Heart left ventricle (tissue), 16 donors: ENCODE measurements at regions not wholly inside any gene's neighbourhood (a gene's known extent, or its start where the extent isn't known, plus 50 kb on each side); places are given as distances from the start of the nearest gene placed in this dataset.
"Not testable (repeated sequence)": the region's sequence is repeated elsewhere in the genome, so short reads cannot be mapped to it uniquely, and the experiment has no call there.

Source experiments
- ATAC-seq, 4 donors: fragments of 200-7000 bp; cut with Tn5 transposase; one replicate each; pipeline ENCODE4 v1.9.1; 2020 to 2022; ENCODE audit warnings: moderate library complexity in 4 of 4, mild to moderate bottlenecking in 3 of 4, moderate number of reproducible peaks in 1 of 4
- DNase-seq, 5 donors: peaks; one replicate each; pipeline ENCODE4 v3.0.0-alpha.2; 2020
- H3K27ac ChIP-seq, 12 donors: fragments of 200-600 bp; sonication (generic) in 4 of 12; one replicate each; pipeline versions ENCODE4 v1.5.0 to v1.8.0; 2016 to 2022; ENCODE audit warnings: mild to moderate bottlenecking in 2 of 12
- H3K27me3 ChIP-seq, 9 donors: fragments of 200-600 bp; sonication (generic) in 2 of 9; one replicate each; pipeline versions ENCODE4 v1.5.1 to v1.8.0; 2016 to 2022; ENCODE audit warnings: mild to moderate bottlenecking in 3 of 9
- H3K36me3 ChIP-seq, 9 donors: fragments of 200-600 bp; sonication (generic) in 2 of 9; one replicate each; pipeline versions ENCODE4 v1.5.0 to v1.8.0; 2018 to 2022; ENCODE audit warnings: mild to moderate bottlenecking in 2 of 9
- H3K4me1 ChIP-seq, 12 donors: fragments of 200-600 bp; sonication (generic) in 4 of 12; one replicate each; pipeline versions ENCODE4 v1.5.0 to v1.8.0; 2016 to 2022; ENCODE audit warnings: mild to moderate bottlenecking in 3 of 12
- H3K4me3 ChIP-seq, 12 donors: fragments of 200-600 bp; sonication (generic) in 4 of 12; one replicate each; pipeline versions ENCODE4 v1.5.0 to v1.8.0; 2017 to 2022; ENCODE audit warnings: mild to moderate bottlenecking in 9 of 12, moderate library complexity in 4 of 12
- H3K9me3 ChIP-seq, 12 donors: fragments of 200-600 bp; sonication (generic) in 4 of 12; one replicate each; pipeline versions ENCODE4 v1.5.0 to v1.8.0; 2016 to 2022; ENCODE audit warnings: mild to moderate bottlenecking in 1 of 12
- POLR2A ChIP-seq, 2 donors: fragments of 450-650 bp; IDR thresholded peaks; one replicate each; pipeline ENCODE4 v1.6.1; 2017; ENCODE audit warnings: antibody characterized with exemption in 2 of 2, mild to moderate bottlenecking in 2 of 2, moderate library complexity in 2 of 2
- WGBS, 4 donors: extraction: QIAGEN DNeasy Blood & Tissue Kit in 2 of 4; methylation state at CpG; one replicate each; pipeline versions ENCODE4 v1.1.5 to v1.1.7; 2013 to 2018; 5-methylcytosine and 5-hydroxymethylcytosine counted together
- intact Hi-C, 10 donors: fragments of 100-400 bp; cut with DNase I; formaldehyde crosslinking; loops; one replicate each; pipeline versions ENCODE4 v1.11.1 to v1.14.2; 2022
- TF ChIP-seq, protein P1 (sequence below), 12 donors: fragments of 200-600 bp; sonication (generic) in 4 of 12; IDR thresholded peaks; one replicate each; pipeline versions ENCODE4 v1.5.0 to v1.8.0; 2018 to 2022; ENCODE audit warnings: antibody characterized with exemption in 12 of 12, mild to moderate bottlenecking in 5 of 12
- donor health status: ischemic (EF 13 %, LVEDD 7.1; RV severe dilation, severe dysfunction).
- donor health status: healthy with polysubstance abuse.
- donor health status: DM: no; HTN: yes; CAD: no.
- donor health status: DM: no; HTN: no; CAD: no.
- donor health status: ischemic (EF 25% LVEDD 6.9; RV normal size, moderate dysfunction).
- donor health status: ischemic (EF 25% LVEDD 5.7; RV mildly dilated, moderate dysfunction).
- donor health status: healthy.
- donor health status: DM: yes; HTN: yes; CAD: no.
- donor health status: ischemic (EF 35%, LVEDD 5.7; RV mildly dilated, moderate dysfunction).
- donor health status: nonischemic (EF 11% LVEDD 7.7; RV severe dilation, severe dysfunction).
- donor health status: DM: yes; HTN: yes; CAD: no.
- donor health status: PGD.
- donor health status: ischemic (EF 29% LVEDD 5.4; RV normal size, mild dysfunction).
- donor health status: nonischemic (EF 23%, LVEDD 6.1; RV moderate dilation, normal function).

DNA sequence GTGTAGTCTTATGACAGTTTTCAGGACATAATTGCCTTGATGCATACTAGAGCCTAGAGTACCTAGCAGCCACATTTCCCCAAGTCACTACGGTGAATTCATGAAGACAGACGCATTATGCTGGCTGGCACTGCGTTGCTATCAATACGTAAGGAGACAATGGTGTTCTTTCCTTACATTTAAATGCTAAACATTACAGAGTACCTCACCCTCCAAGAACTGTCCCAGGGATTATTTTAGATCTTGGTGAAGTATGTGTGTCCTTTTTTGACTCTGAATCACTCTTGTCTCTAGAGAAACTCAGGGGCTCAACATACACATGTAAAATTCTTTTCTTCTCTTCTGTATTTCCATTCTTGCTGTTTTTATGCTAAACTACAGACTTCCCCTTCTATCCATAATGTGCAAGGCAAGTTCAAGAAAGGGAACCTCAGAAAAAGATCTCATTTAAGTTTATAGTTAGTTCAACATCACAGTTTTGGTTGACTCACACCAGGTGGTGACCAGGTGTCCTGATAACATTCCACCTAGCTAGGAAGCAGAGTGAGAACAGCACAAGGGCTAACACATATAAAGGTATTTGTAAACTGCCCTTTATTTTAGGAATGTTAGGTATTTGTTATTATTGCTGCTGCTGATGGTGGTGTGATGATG is 212.4 kb upstream of the HNRNPA3 start:
- H3K27me3 ChIP-seq, result no peaks in the 10 kb centered on the region
- no peak overlapping the region for H3K27ac ChIP-seq
- peaks cover 0 to 14% (median 0%) of the 10 kb centered on the region in 12 donors for H3K4me1 ChIP-seq
- H3K9me3 ChIP-seq, result no peaks in the 10 kb centered on the region
- intact Hi-C loops, result no loop called here
- WGBS, 4 donors, result 79 to 85% (median 83%) methylated on average over 4 of the region's 4 CpGs
- no peak for DNase-seq
- H3K4me3 ChIP-seq, result no peak overlapping the region
- TF ChIP-seq POLR2A (IDR thresholded peaks at IDR 0.05), result no peak
- TF ChIP-seq, protein P1, sequence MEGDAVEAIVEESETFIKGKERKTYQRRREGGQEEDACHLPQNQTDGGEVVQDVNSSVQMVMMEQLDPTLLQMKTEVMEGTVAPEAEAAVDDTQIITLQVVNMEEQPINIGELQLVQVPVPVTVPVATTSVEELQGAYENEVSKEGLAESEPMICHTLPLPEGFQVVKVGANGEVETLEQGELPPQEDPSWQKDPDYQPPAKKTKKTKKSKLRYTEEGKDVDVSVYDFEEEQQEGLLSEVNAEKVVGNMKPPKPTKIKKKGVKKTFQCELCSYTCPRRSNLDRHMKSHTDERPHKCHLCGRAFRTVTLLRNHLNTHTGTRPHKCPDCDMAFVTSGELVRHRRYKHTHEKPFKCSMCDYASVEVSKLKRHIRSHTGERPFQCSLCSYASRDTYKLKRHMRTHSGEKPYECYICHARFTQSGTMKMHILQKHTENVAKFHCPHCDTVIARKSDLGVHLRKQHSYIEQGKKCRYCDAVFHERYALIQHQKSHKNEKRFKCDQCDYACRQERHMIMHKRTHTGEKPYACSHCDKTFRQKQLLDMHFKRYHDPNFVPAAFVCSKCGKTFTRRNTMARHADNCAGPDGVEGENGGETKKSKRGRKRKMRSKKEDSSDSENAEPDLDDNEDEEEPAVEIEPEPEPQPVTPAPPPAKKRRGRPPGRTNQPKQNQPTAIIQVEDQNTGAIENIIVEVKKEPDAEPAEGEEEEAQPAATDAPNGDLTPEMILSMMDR (IDR thresholded peaks at IDR 0.05), result no peak
- H3K36me3 ChIP-seq, result no peaks in the 10 kb centered on the region
- ATAC-seq, result no peak

- WGBS, 4 donors, result 85 to 90% (median 87%) methylated on average over 4 of the region's 4 CpGs
- Histone ChIP-seq H3K4me1 (peaks cover 0 to 14% (median 0%) of the 10 kb centered on the region in 12 donors), H3K4me3 (no peak overlapping the region), H3K9me3 (no peaks in the 10 kb centered on the region), H3K36me3 (no peaks in the 10 kb centered on the region), H3K27ac (no peak overlapping the region), H3K27me3 (no peaks in the 10 kb centered on the region)
- intact Hi-C loops, result no loop called here
- ATAC-seq (no peak), DNase-seq (no peak)
- no peak for TF ChIP-seq POLR2A (IDR thresholded peaks at IDR 0.05)
- TF ChIP-seq, protein P1 (IDR thresholded peaks at IDR 0.05), result no peak
Observed at GRCh38 chr2:177000715-177001072, 211.9 kb upstream of the HNRNPA3 start.

DNA sequence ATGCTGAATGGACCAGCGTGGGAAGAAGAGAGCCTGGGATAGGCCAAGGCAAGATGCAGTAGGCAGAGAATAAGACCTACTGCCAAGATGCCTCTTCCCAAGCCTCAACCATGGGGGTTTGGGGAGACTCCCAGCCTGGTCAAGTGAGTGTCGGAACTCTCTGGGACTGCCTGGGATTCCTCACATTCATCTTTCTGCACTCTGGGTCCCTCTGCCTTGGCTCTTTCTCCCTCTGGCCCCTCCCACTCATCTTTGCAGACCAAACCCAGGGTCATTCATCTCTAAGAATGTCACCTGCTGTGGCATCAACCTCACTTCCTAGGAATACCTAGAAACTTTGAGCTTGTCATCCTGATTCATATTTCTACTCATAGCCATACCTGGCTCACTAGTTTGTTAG is 211.3 kb upstream of the HNRNPA3 start:
- Histone ChIP-seq H3K27ac (no peak overlapping the region), H3K4me1 (peaks cover 0 to 14% (median 0%) of the 10 kb centered on the region in 12 donors), H3K9me3 (no peaks in the 10 kb centered on the region), H3K4me3 (no peak overlapping the region), H3K27me3 (no peaks in the 10 kb centered on the region), H3K36me3 (no peaks in the 10 kb centered on the region)
- ATAC-seq (no peak), DNase-seq (no peak)
- 83 to 92% (median 84%) methylated on average over 2 of the region's 2 CpGs for WGBS, 4 donors
- TF ChIP-seq, protein P1 (IDR thresholded peaks at IDR 0.05), result no peak
- no peak for TF ChIP-seq POLR2A (IDR thresholded peaks at IDR 0.05)
- intact Hi-C loops, result no loop called here

DNA sequence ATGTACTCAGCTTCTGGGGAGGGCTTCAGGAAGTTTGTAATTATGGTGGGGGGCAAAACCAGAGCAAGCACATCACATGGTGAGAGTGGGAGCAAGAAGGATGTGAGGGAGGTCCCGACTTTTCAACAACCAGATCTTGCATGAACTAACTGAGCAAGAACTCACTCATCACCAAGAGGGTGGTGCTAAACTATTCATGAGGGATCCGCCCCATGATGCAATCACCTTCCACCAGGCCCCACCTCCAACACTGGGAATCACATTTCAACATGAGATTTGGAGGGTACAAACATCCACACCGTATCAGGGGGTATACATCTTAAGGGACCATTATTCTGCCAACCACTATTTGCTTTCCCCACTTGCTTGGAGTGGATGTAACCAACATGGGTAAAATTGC is 209.6 kb upstream of the HNRNPA3 start:
- H3K36me3 ChIP-seq, result no peaks in the 10 kb centered on the region
- H3K27ac ChIP-seq, result no peak overlapping the region
- 70 to 85% (median 75%) methylated on average over 3 of the region's 3 CpGs for WGBS, 4 donors
- ATAC-seq (no peak), DNase-seq (no peak)
- no peaks in the 10 kb centered on the region for H3K27me3 ChIP-seq
- no peak overlapping the region for H3K4me3 ChIP-seq
- intact Hi-C loops, result no loop called here
- TF ChIP-seq, protein P1 (IDR thresholded peaks at IDR 0.05), result no peak
- no peak for TF ChIP-seq POLR2A (IDR thresholded peaks at IDR 0.05)
- H3K4me1 ChIP-seq, result peaks cover 0 to 13% (median 0%) of the 10 kb centered on the region in 12 donors
- H3K9me3 ChIP-seq, result peaks cover 0 to 5% (median 0%) of the 10 kb centered on the region in 12 donors

DNA sequence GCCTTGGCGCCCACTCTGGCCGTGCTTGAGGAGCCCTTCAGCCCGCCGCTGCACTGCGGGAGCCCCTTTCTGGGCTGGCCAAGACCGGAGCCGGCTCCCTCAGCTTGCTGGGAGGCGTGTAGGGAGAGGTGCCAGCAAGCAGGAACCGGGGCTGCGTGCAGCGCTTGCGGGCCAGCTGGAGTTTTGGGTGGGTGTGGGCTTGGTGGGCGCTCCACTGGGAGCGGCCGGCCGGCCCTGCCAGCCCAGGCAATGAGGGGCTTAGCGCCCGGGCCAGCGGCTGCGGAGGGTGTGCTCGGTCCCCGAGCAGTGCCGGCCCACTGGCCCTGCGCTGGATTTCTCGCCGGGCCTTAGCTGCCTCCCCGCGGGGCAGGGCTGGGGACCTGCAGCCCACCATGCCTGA is 204.9 kb upstream of the HNRNPA3 start:
- H3K27me3 ChIP-seq, H3K9me3 ChIP-seq, H3K4me1 ChIP-seq, H3K4me3 ChIP-seq, ATAC-seq, H3K36me3 ChIP-seq, intact Hi-C loops, H3K27ac ChIP-seq: not testable (repeated sequence)
- WGBS, 4 donors, result 92 to 100% (median 95%) methylated on average over 2 to 28 of the region's 28 CpGs
- DNase-seq, result peak in 1 of 5 donors; percentile 17

GRCh38 chr2:177008662-177009061 is 203.9 kb upstream of the HNRNPA3 start:
- DNase-seq, intact Hi-C loops, ATAC-seq, H3K4me3 ChIP-seq, H3K9me3 ChIP-seq, H3K27me3 ChIP-seq, H3K4me1 ChIP-seq, H3K36me3 ChIP-seq, H3K27ac ChIP-seq: not testable (repeated sequence)
- WGBS, 4 donors, result 80 to 90% (median 87%) methylated on average over 11 to 17 of the region's 17 CpGs
